Epithelial cell of proximal tubule (primary cell): ENCODE measurements at regions not wholly inside any gene's neighbourhood (a gene's known extent, or its start where the extent isn't known, plus 50 kb on each side); places are given as distances from the start of the nearest gene placed in this dataset.

Experiments used
- DNase-seq: peaks from one replicate; pipeline ENCODE4 v3.0.0-alpha.2; 2011; ENCODE audit warnings: low read depth
- H3K4me3 ChIP-seq: 2 replicates; pipeline ENCODE4 v1.5.1; 2011; ENCODE audit warnings: low read depth, mild to moderate bottlenecking, low read length
- CTCF ChIP-seq: conservative IDR thresholded peaks from 2 replicates; pipeline ENCODE4 v1.5.1; 2012; ENCODE audit warnings: low read depth, mild to moderate bottlenecking, low read length

DNA sequence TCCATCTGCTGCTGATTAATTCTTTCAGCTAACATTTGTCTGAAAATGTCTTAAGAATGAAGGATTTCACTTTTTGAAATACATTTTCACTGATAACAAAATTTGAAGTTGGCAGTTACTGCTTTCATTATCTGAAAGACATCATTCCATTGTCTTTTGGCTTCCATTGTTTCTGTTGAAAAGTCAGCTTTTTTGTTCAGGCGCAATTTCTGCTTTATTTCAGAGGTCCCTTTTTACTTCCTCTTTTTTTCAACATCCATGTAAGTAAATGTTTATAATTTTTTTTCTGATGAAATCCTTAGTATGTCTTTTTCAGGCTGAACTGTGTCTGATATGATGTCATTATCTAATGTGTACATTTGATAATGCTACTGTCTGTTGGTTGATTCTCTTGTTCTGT lies 184.2 kb downstream of the RND3 start:
- no peak for TF ChIP-seq CTCF
- DNase-seq, result no peak
- H3K4me3 ChIP-seq, result no peak overlapping the region

- TF ChIP-seq CTCF, result no peak
These were observed 188.7 kb downstream of the RND3 start for GRCh38 chr2:150298571-150299305.

GRCh38 chr2:150296770-150297546 lies 190.5 kb downstream of the RND3 start:
- DNase-seq, result no peak
- TF ChIP-seq CTCF, result no peak
- H3K4me3 ChIP-seq, result no peak overlapping the region

More at GRCh38 chr2:150298571-150299305, 188.7 kb downstream of the RND3 start:
- no peak for DNase-seq
- H3K4me3 ChIP-seq, result no peak overlapping the region

DNA sequence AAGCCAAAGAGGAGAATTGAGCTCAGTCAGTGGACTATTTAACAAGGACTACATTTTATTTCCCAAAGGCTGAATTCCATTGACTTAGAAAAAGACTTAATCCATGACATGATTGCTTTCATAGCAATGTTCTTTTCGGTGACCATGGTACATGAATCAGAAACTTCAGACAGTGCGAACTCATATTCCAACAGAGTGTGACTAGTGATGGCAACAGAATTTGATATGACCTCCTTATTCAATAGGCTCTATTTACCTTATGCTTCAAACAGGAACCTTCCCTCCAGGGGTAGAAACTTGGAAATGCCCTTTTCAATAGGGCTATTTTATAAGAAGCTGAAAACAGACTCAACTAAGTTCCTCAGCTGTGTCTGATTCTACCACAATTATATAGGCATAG lies 191.9 kb downstream of the RND3 start:
- TF ChIP-seq CTCF, result no peak
- no peak overlapping the region for H3K4me3 ChIP-seq
- DNase-seq, result no peak

DNA sequence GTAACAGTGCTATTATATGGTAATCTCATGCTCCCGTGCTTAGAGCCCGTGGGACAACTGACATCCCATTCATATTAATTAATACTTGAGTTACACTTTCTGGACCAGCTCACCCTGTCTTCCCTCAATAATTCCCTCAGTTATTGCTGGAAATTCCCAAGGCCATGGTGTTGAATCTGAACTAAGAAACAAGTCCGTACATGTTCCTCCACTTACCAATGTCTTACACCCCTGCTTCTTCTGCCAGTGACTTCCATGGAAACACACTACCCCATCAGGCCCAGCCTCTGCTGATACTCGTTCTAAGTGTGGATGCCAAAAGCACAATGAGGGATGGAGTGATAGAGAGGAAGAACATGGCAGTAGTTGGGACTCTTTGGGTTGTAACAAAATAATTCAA lies 193.7 kb downstream of the RND3 start:
- DNase-seq, result no peak
- no peak for TF ChIP-seq CTCF
- no peak overlapping the region for H3K4me3 ChIP-seq

- DNase-seq, result no peak
- H3K4me3 ChIP-seq, result no peak overlapping the region
- TF ChIP-seq CTCF, result no peak
These were observed 194.7 kb downstream of the RND3 start for GRCh38 chr2:150292807-150293206.
